Fibroblast of skin of right quadriceps (primary cell): ENCODE measurements at regions not wholly inside any gene's neighbourhood (a gene's known extent, or its start where the extent isn't known, plus 50 kb on each side); places are given as distances from the start of the nearest gene placed in this dataset.

Experiments
- DNase-seq: peaks from one replicate; pipeline ENCODE4 v3.0.0-alpha.2; 2013

GRCh38 chr12:116495260-116495659 lies 63.9 kb upstream of the MAP1LC3B2 start:
- peak; percentile 86 for DNase-seq

GRCh38 chr12:116497051-116497591 lies 62.1 kb upstream of the MAP1LC3B2 start:
- DNase-seq: no peak

- peak; percentile 86 for DNase-seq
Observed at GRCh38 chr12:116498471-116498870, 60.7 kb upstream of the MAP1LC3B2 start.

GRCh38 chr12:116502141-116502725 lies 56.9 kb upstream of the MAP1LC3B2 start:
- no peak for DNase-seq

GRCh38 chr12:116502989-116503496 lies 56.1 kb upstream of the MAP1LC3B2 start:
- no peak for DNase-seq

- no peak for DNase-seq
Observed at GRCh38 chr12:116504438-116504837, 54.7 kb upstream of the MAP1LC3B2 start.

GRCh38 chr12:116506697-116507064 lies 52.5 kb upstream of the MAP1LC3B2 start:
- no peak for DNase-seq

GRCh38 chr12:116508145-116509121 lies 50.7 kb upstream of the MAP1LC3B2 start:
- no peak for DNase-seq
